Activated T-helper 17 cell treated with anti-CD3 and anti-CD28 coated beads, Interleukin-2, amount 50 U/mL, for 72 hours (primary cell): ENCODE measurements at regions not wholly inside any gene's neighbourhood (a gene's known extent, or its start where the extent isn't known, plus 50 kb on each side); places are given as distances from the start of the nearest gene placed in this dataset.

ENCODE experiments used
- ATAC-seq: fragments of 150-1000 bp; cut with Tn5 transposase; replicated peaks from 2 replicates; pipeline ENCODE4 v1.10.0; 2021; ENCODE audit warnings: mild to moderate bottlenecking, moderate library complexity
- H3K27ac Mint-ChIP-seq: one replicate; pipeline ENCODE4 v1.8.0; 2022; ENCODE audit warnings: mixed read lengths
- H3K27me3 Mint-ChIP-seq: one replicate; pipeline ENCODE4 v1.8.0; 2022; ENCODE audit warnings: mixed read lengths
- H3K36me3 Mint-ChIP-seq: one replicate; pipeline ENCODE4 v1.8.0; 2022; ENCODE audit warnings: low read depth, mild to moderate bottlenecking, mixed read lengths
- H3K4me1 Mint-ChIP-seq: one replicate; pipeline ENCODE4 v1.8.0; 2022; ENCODE audit warnings: mixed read lengths
- H3K4me3 Mint-ChIP-seq: one replicate; pipeline ENCODE4 v1.8.0; 2022; ENCODE audit warnings: mild to moderate bottlenecking, mixed read lengths
- H3K9me3 Mint-ChIP-seq: one replicate; pipeline ENCODE4 v1.8.0; 2022; ENCODE audit warnings: mixed read lengths

DNA sequence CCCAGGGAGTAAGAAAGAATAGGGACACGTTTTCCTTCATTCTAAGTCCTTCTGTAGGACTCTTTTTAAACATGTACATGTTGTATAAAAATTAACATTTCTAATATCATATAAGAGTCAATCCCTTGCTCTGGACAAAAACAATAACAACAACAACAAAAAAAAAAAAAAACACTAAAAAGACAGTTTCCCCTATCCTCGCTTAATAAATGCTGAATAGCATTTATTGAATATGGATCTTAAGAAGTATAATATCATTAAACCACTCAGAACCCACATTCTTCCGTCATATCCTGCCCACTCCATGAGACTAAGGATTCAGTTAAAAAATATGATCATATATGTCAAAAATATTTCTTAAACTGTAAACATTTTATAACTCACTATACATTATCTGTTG, 145.1 kb downstream of the AQP9 start:
- no peaks in the 10 kb centered on the region for H3K4me1 Mint-ChIP-seq

DNA sequence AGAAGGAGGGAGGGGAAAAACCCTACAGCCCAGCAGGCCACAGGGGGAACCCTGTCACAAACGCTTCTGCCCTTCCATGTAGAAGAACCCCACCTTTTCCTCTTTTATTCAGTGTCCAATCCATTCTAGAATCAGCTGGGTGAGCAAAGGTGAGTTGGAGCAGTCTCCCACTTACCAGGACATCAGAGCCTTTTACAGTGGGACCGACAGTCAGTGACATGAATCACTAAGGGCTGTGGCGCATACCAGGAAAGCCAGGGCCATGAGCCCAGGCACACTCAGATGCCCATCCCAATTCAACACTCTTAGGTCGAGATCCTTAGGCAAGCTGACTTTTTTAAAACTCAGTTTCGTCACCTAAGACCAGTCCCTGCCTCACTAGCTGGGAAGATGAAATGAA, 146.1 kb downstream of the AQP9 start:
- Mint-ChIP-seq H3K4me1 (no peaks in the 10 kb centered on the region), H3K36me3 (no peaks in the 10 kb centered on the region), H3K27me3 (peaks cover 4% of the 10 kb centered on the region), H3K4me3 (no peak overlapping the region), H3K27ac (no peak overlapping the region), H3K9me3 (no peaks in the 10 kb centered on the region)
- no peak for ATAC-seq

More for the DNA sequence above, 145.1 kb downstream of the AQP9 start:
- H3K27ac Mint-ChIP-seq, result no peak overlapping the region
- H3K27me3 Mint-ChIP-seq, result peaks cover 9% of the 10 kb centered on the region
- no peak for ATAC-seq
- no peaks in the 10 kb centered on the region for H3K9me3 Mint-ChIP-seq
- H3K36me3 Mint-ChIP-seq, result no peaks in the 10 kb centered on the region
- H3K4me3 Mint-ChIP-seq, result no peak overlapping the region

DNA sequence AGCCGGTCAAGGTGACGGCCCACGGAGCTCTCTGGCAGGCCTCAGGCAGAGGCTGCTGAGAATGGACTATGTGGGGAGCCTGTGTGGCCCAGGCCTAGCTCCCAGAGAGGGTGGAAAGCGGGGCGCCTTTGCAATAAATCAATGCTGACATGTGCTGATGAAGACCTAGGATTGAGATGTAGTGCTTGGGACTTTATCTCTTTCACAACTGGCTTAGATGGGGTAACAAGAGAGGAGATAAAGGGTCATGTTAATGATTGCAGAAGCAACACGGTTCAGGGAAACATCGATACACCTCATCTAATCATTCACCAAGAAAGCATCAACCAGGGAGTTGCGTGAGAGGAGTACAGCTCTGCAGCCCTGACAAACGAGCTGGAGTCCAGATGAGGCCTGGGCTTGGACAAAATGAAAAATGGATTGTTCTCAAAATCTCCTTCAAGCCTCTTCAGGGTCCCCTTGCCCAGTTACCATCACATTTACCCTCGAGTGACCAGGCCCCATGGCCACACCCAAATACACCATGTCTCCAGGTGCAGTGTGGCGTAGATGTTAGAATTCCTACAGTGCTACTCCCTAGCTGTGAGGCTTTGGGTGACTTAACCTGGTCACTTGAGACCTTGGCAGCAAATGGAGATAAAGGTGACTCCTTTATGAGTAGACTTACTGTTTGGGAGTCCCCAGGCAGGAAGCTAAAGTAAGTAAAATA, 146.4 kb upstream of the LIPC start:
- Mint-ChIP-seq H3K36me3 (no peaks in the 10 kb centered on the region), H3K4me3 (no peak overlapping the region), H3K27ac (no peak overlapping the region), H3K27me3 (peaks cover 4% of the 10 kb centered on the region), H3K4me1 (no peaks in the 10 kb centered on the region), H3K9me3 (no peaks in the 10 kb centered on the region)
- ATAC-seq, result no peak

DNA sequence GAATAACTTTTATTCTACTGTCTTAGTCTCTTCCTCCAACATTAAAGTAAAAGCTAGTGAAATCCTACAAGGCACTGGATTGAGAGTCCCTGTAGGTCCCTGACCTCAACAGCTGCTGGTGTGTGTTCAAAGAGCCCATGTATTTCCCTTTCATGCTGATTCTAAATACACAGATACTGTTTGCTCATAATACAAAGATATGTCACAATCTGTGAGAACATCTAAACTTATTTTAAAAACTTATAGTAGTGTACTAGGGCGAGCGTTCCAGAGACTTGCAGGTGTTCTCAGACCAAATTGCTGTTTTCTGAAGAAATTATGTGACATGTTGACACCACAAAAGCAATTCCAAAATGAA, 145.9 kb upstream of the LIPC start:
- Mint-ChIP-seq H3K27me3 (peaks cover 4% of the 10 kb centered on the region), H3K4me3 (no peak overlapping the region), H3K36me3 (no peaks in the 10 kb centered on the region), H3K4me1 (peaks cover 4% of the 10 kb centered on the region), H3K9me3 (no peaks in the 10 kb centered on the region), H3K27ac (no peak overlapping the region)
- ATAC-seq, result no peak

DNA sequence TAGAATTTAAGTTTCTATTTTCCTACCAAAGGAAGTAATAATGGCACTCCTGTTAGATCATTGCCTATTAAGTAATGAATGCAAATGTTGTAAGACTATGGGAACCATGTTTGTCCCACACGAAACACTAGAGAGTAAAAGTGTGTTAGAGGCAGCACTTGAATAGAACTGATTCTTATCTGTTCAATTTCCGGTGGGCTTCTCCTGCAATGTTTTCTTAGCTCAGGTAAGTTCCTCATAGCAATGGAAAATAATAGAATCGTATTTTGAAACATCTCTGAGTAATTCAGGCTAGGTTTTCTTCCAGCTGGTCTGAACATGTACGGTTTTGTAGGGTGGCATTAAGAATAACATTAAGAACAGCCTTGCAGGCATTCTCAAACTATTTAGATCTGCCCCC, 145.3 kb upstream of the LIPC start:
- no peaks in the 10 kb centered on the region for H3K27me3 Mint-ChIP-seq
- no peak for ATAC-seq
- H3K4me3 Mint-ChIP-seq, result no peak overlapping the region
- no peaks in the 10 kb centered on the region for H3K36me3 Mint-ChIP-seq
- no peak overlapping the region for H3K27ac Mint-ChIP-seq
- no peaks in the 10 kb centered on the region for H3K9me3 Mint-ChIP-seq
- peaks cover 4% of the 10 kb centered on the region for H3K4me1 Mint-ChIP-seq

DNA sequence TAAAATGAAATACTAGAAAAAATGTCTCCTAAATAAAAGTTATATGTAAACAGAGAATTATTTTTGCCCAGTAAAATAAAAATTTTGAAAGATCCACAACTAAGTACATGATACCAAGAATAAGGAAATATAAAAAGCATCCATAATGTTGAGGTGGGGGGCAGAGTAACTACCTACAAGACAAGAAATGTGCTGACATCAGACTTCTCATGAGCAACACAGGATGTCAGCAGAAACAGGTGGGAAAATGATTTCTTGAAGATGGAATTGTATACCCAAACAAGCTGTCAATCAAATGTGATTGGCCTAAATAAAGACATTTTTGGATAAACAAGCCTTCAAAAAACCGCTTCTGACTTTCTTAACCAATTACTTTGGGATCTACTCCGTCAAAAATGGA, 143.9 kb upstream of the LIPC start:
- no peak for ATAC-seq
- H3K4me1 Mint-ChIP-seq, result peaks cover 8% of the 10 kb centered on the region

DNA sequence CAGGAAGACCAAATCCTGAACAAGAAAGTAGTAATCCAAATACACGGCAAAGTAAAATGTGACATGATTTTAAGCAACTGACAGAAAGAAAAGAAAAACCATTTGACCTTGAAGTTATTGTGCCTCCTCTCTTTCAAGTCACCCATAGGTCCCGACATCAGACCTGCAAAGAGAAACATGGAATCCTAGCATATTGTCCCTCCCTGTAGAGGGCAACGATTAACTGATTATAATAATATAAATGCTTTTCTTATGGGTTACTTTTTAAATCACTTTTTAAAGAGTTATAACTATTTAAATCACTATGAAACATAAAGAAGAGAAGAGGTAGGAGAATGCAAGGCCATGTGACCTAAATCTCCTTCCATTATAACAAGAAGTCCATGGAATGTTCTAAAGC, 143.2 kb upstream of the LIPC start:
- Mint-ChIP-seq H3K27ac (no peak overlapping the region), H3K27me3 (no peaks in the 10 kb centered on the region), H3K4me1 (peaks cover 8% of the 10 kb centered on the region), H3K36me3 (no peaks in the 10 kb centered on the region), H3K9me3 (peaks cover 3% of the 10 kb centered on the region), H3K4me3 (no peak overlapping the region)
- ATAC-seq, result no peak

More for the DNA sequence above, 143.9 kb upstream of the LIPC start:
- H3K27ac Mint-ChIP-seq, result no peak overlapping the region
- no peaks in the 10 kb centered on the region for H3K36me3 Mint-ChIP-seq
- H3K4me3 Mint-ChIP-seq, result no peak overlapping the region
- H3K9me3 Mint-ChIP-seq, result peaks cover 3% of the 10 kb centered on the region
- H3K27me3 Mint-ChIP-seq, result no peaks in the 10 kb centered on the region

DNA sequence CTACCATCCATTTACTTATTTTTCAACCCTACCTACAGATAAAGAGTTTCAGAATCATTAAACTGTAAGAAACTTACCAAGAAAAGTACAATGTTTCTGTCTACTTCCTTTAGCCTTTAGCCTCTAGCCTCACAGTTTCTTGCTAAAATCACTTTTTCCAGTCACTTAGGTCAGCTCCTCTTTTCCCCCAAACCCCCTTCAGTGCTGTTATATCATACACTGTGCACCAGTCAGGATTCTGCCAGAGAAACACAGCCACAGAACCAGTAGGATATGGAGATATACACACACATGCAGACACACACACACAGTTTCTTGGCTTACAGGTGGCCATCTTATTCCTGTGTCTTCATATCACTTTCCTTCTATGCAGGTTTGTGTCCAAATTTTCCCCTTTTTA, 139.9 kb upstream of the LIPC start:
- no peak for ATAC-seq
- no peak overlapping the region for H3K4me3 Mint-ChIP-seq
- no peak overlapping the region for H3K27ac Mint-ChIP-seq
- H3K4me1 Mint-ChIP-seq, result peaks cover 8% of the 10 kb centered on the region
- H3K9me3 Mint-ChIP-seq, result peaks cover 3% of the 10 kb centered on the region
- H3K27me3 Mint-ChIP-seq, result no peaks in the 10 kb centered on the region
- no peaks in the 10 kb centered on the region for H3K36me3 Mint-ChIP-seq

DNA sequence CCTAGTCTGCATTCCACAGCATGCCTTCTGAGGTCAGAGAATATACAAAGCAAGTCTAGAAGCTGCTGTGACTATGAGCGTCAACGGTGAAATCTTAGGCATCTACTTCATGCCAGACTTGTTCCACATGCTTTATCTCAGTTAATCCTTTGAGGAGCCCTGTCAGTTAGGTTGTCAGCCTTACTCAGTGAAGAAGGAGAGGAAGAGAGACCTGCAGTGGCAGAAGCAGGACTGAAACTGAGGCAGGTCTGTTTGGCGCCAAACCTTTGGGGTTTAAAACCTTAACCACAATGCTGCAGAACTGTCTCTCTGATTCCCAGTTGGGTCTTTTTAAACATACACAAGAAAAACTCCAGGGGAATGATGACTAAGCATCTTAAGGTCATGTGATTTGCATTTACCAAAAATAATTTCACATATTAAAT, 139.0 kb upstream of the LIPC start:
- H3K4me3 Mint-ChIP-seq, result no peak overlapping the region
- peaks cover 3% of the 10 kb centered on the region for H3K9me3 Mint-ChIP-seq
- H3K36me3 Mint-ChIP-seq, result no peaks in the 10 kb centered on the region
- peaks cover 8% of the 10 kb centered on the region for H3K4me1 Mint-ChIP-seq
- peak; percentile 55 for ATAC-seq
- no peak overlapping the region for H3K27ac Mint-ChIP-seq
- no peaks in the 10 kb centered on the region for H3K27me3 Mint-ChIP-seq

DNA sequence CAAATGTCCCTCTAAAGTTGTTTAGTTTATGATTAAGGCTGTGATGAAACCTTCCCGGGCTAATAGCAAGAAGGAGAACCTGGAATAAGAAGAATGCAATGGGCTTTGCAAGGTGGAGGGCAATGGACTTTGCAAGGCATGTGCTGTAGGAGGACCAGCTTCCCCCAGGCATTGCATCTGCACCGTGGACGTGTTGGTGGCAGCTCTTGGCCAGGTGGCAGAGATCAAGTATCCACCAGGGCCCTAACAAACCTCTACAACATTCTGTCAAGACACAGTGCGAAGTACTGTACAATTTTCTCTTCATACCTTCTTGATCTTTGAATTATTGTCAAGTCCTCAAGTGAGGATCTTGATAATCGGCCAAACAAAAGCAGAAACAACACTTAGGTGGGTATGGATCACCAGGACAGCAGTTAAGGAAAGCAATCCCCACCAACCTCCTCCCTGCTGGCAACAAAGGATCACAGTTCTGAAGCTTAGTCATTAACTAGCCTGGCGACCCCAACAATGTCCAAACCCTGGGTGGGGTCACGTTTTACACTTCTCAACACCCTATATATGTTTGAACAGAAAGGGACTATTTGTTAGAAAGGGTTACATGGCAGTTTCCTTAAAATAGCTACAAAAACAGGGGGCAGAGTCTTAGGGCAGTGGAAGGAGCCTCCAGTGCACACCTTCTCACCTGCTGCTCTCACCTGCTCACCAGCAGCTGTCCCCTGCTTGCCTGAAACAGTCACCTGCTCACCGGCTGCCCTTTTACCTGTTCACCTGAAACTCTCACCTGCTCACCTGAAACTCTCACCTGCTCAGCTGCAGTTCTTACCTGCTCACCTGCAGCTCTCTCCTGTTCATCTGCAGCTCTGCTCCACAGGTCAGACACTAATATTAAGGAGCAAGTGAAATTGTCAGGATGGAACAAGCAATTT, 137.9 kb upstream of the LIPC start:
- Mint-ChIP-seq H3K27me3 (peaks cover 5% of the 10 kb centered on the region), H3K9me3 (peaks cover 3% of the 10 kb centered on the region), H3K36me3 (no peaks in the 10 kb centered on the region), H3K27ac (peak overlapping the region; percentile 9), H3K4me3 (no peak overlapping the region), H3K4me1 (peaks cover 8% of the 10 kb centered on the region)
- ATAC-seq, result no peak

DNA sequence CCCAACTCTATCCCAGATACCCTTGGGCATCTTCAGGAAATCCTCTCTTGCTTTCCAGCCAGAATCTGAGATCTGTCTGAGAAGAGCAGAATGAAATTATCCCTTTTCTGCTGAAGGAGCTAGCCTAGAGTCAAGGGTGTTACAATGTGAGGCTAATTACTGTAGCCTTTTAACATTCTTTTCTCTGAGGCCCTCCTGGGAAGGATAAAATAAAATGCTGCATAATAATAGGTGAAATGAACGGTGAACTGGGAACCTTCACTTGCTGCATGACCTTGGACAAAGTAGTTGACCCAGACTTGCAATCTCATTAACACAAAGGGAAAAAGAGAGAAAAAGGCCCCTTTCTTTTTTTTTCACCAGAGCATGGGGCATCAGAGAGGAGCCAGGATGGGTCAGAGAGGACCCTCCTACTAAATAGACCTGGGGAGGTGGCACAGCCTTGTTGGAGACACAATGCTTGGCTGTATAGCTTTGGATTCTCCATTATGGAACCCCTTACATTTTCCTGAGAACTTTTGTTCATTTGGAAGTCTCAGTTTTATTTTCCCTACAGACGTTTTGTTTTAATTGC, 137.0 kb upstream of the LIPC start:
- Mint-ChIP-seq H3K4me1 (peaks cover 8% of the 10 kb centered on the region), H3K9me3 (peaks cover 3% of the 10 kb centered on the region), H3K36me3 (no peaks in the 10 kb centered on the region), H3K27ac (peak overlapping the region; percentile 9), H3K27me3 (peaks cover 5% of the 10 kb centered on the region), H3K4me3 (no peak overlapping the region)
- ATAC-seq, result no peak

DNA sequence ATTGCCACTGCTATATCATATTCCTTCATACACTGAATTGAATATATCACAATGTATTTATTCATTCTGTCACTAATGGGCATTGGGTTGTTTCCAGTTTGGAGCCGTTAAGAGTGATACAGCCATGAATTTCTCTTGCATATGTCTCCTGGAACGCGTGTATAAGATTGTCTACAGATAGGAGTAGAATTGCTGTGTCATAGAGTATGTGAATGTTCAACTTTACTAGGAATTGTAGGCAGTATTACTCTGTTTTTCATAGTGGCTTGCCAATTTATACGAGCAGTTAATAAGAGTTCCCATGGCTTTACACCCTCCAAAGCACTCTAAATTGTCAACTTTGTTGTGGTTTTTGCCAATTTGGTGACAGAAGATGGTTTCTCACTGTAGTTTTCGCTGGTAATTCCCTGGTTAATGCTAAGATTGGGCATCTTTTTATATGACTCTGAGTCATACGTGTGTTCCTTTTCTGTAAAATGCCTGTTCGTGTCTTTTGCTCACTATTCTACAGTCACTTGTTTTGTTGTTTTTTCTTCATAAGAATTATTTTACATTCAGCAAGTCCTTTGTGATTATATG, 136.1 kb upstream of the LIPC start:
- H3K4me1 Mint-ChIP-seq, result peaks cover 6% of the 10 kb centered on the region
- ATAC-seq, result no peak
- no peak overlapping the region for H3K27ac Mint-ChIP-seq
- H3K9me3 Mint-ChIP-seq, result peaks cover 3% of the 10 kb centered on the region
- H3K36me3 Mint-ChIP-seq, result no peaks in the 10 kb centered on the region
- peaks cover 8% of the 10 kb centered on the region for H3K27me3 Mint-ChIP-seq
- no peak overlapping the region for H3K4me3 Mint-ChIP-seq

DNA sequence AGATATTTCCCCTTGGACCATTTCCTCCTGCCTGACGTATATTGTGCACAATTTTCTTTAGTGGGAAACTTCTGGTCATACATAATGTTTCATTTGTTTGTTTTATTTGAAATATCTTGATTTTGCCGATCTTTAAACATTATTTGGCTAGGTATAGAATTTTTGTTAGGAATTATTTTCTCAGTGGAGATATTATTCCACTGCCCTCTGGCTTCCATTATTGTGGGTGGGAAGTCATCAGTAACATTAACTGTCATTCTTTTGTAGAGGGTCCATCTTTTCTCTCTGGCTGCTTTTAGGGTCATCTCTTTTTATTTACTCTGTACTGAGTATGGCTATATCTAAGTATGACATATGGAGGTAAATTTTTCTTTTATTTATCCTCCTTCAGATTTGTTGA, 135.5 kb upstream of the LIPC start:
- Mint-ChIP-seq H3K27me3 (peaks cover 11% of the 10 kb centered on the region), H3K36me3 (no peaks in the 10 kb centered on the region), H3K9me3 (peaks cover 6% of the 10 kb centered on the region), H3K4me3 (no peak overlapping the region), H3K4me1 (peaks cover 4% of the 10 kb centered on the region), H3K27ac (no peak overlapping the region)
- ATAC-seq, result no peak

DNA sequence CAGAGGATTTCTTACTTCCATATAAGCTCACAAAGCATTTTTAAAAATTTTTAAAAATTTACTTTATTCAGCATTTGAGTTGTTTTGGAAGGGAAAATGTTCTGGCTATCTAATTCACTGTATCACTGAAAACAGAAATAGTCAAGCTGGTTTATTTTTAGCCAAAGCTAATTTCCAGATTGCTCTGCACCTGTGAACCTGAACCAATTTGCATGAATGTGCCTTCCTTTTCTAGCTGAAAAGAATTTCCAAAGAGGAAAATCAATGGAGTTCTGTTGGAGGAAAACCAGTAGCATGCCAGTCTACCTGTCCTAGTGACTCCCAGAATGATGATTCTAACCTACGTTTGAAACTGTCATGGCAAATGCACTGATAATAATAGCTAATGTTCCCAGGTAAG, 134.2 kb upstream of the LIPC start:
- Mint-ChIP-seq H3K4me1 (peaks cover 1% of the 10 kb centered on the region), H3K27me3 (peaks cover 11% of the 10 kb centered on the region), H3K4me3 (no peak overlapping the region), H3K36me3 (no peaks in the 10 kb centered on the region), H3K27ac (no peak overlapping the region), H3K9me3 (peaks cover 4% of the 10 kb centered on the region)
- ATAC-seq, result no peak
